MV-4-11 (cell line): ENCODE measurements at regions not wholly inside any gene's neighbourhood (a gene's known extent, or its start where the extent isn't known, plus 50 kb on each side); places are given as distances from the start of the nearest gene placed in this dataset.

ENCODE experiments used
- DNase-seq: peaks from one replicate; lab custom pipeline; 2025; lab: John Stamatoyannopoulos, UW

DNA sequence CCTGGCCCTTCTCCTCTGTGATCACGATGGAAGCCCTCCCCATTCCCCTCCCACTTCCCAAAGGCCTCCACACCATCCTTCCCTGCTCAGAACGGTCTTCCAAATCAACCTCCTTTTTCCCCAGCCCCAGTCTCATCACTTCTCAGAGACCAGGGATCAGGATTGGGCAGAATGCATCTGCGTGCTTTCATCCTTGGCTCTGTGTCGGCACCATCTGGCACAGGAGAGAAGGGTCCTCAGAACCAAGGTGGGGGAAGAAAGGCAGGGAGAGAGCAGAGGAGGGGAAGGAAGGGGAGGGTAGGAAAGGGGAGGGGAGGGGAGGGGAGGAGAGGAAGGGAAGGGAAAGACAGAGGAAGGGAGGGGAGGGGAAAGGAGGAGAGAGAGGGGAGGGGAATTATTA, 52.4 kb upstream of the FICD start:
- no peak for DNase-seq

DNA sequence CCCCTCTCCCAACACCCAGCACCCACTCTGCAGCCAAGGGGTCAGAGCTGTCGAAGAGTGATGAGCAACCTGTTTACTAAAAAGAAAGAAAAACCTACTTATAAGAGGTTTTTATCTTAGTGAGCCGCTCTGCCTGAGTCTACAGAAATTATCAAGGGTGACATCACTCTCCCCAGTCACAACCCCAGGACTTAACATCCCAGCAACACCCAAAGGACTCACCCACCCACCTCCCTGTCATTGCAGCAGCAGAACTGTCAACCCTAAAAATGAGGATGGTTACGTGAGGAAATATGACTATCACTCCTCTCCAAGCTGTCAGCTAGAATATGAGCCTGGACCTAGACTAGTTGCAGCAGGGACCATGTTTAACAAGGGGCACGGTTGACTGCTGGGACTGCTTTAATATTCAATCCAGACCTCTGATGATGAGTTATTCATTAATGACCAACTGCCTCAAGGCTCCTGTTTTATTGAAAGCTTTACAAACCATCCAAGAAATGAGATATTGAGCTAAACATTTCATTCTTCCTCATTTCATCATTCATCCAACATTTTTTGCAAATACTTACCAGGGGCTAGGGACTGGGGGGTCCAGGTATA, 53.9 kb upstream of the FICD start:
- DNase-seq = no peak

DNA sequence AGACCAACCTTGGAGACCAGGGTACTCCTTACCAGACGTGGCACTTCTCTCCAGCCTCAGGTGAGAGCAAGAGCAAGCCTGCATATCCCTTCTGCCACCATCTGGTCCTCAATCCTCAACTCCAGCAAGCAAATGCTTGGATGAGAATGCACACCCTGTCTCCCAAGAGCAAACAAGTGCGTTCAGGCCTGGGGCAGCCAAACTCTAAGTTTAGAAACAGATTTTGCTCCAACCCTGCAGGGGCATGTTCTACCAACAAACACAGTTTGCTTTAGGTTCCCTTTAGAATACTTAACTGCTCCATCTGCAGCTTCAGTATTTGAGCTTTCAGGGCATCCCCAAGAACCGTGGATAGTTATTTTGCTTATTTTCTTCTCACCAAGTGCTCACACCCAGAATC, 55.9 kb upstream of the FICD start:
- DNase-seq = no peak

DNA sequence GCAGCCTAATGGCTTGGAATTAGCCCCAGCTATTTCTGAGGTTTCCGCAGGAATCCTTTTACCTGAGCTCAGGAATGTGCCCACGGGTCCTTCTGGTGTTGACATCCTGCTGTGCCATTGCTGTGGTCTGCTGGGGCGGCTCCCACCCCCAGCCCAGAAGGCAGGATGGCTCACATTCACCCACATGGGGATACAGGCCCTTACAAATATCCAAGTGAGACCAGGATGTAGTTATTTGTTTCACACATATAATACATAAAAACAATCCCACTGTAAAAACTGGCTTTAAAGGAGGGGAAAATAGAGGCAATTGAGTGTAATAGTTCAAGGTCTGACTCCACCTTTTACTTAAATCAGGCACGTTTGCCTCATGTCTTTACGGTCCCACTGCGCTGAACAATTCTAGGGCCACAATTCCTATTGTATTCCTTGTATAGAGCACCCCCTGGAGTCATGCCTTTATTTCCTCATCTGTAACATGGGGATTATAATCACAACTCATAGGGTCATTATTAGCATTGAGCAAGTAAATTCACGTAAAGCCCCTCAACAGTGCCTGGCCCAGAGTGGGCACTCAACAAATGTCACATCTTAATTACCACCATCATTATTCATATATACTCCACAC, 57.2 kb upstream of the FICD start:
- DNase-seq = no peak

DNA sequence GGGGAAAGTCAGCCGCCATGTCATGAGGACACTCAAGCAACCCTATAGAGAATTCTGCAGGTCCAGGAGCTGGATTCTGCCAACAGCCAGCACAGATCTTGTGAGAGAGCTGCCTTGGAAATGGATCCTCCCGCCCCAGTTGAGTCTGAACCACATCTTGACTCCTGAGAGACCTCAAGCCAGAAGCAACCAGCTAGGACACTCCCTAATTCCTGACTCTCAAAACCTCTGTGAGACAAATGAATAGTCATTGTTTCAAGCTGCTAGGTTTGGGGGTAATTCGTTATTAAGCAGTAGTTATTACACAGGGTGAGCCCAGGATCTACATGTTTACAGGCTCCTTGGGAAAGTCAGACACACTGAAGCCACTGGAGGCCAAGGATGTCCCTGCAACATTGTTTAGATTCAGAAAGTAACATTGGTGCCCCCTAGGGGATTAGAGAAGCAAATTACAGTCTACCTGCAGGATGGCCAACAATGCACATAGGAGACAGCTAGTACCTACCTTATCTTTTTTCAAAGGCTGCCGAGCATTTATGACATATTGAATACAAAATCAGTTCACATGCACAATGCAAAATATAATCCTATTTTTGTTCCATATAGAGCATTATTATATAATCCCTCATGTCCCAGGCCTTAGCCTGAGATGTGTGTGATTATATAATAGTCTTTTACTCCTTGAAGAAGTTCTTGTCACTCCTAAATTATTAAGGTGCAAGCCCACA, 57.9 kb upstream of the FICD start:
- DNase-seq = peak; percentile 66

DNA sequence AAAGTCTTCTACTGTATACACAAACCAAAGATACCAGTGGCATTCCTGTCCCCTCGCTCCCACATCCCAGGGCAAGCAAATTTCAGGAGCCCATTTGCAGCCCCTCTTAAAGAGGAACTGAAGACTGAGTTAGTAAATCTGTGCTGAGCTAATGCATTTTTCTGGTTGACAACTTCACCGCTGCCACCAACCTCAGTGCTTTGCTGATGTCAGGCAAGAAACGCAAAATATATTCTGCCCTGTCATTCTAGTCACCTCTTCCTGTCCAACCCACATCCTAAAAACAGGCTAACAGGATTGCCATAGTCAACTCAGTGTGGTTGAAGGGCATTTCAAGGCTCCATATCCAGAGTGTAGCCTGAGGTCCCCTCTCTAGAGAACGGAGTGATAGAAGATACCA, 59.4 kb upstream of the FICD start:
- DNase-seq = peak; percentile 61

DNA sequence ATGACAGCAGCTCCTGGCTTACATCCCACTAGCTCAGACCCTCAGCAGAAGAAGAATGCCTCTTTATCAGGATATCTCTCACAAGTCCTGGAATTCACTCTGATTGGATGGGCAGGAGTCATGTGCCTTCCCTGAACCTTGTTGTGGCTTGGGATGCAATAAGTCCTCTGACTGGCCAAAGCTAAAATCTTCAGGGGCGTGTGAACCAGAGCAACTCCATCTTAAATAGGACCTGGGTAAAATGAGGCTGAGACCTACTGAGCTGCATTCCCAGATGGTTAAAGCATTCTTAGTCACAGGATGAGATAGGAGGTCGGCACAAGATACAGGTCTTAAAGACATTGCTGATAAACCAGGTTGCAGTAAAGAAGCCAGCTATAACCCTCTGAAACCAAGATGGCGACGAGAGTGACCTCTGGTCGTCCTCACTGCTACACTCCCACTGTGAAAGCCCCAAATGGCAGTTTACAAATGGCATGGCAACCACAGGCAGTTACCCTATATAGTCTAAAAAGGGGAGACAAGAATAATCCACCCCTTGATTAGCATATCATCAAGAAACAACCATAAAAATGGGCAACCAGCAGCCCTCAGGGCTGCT, 60.4 kb upstream of the FICD start:
- no peak for DNase-seq

DNA sequence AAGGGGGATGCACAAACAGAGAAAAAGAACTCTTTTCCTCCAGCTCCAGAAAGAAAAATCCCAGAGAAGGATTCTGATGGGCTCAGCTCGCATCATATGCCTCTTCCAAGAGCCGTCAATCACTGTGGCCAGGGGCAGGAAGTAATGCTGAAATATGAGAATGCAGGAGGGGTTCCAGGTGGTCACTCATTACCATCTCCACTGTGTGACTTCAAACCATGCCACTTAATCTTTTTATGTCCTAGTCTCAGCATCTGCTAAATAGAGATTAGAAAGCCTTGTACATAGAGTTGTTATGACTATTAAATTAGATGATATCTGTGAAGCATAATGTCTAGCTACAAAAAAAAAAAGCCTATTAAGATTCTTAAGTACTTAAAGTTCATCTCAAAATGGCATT, 65.6 kb upstream of the FICD start:
- no peak for DNase-seq

DNA sequence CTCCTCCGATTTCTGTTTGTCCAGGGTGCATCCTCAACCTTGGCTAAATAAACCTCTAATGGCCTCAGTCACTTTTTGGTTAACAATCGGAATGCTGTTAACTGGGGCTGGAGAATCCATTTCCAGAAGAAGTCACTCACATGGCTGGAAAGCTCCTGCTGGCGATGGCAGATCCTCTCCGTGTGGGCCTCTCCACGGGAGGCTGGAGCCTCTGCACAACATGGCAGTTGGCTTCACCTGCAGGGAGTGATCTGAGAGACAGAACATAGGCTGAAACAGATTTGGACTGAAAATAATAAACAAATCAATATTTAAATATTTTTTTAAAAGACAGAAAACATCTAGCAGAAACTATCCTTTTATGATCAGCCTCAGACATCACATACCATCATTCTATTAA, 66.8 kb upstream of the FICD start:
- DNase-seq = no peak

DNA sequence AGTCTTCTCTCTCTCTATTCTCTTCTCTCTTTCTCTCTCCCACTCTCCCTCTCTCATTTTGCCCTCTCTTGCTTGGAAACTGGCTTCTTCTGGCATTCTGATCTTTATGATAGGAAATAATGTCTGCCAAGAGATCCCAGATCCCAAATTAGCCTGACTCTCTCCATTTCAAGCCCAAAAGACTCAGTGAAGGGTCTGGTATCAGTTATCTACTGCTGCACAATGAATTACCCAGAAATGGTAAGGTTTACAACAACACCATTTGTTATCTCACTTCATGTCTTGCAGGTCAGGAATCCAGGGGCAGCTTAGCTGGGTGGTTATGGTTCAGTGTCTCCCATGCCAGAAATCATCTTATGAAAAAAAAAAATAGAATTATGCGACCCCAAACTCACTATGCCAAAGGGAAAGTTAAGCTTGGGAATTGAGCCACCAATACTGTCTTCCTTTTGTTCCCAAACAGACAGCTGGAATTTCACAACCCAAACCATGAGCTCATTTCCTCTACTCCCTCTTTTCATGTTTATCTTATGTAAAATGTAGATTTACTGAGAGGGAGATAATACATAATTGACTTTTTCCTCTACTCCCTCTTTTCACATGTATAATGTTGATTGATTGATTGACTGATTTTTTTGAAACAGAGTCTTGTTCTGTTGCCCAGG, 67.8 kb upstream of the FICD start:
- DNase-seq = no peak

DNA sequence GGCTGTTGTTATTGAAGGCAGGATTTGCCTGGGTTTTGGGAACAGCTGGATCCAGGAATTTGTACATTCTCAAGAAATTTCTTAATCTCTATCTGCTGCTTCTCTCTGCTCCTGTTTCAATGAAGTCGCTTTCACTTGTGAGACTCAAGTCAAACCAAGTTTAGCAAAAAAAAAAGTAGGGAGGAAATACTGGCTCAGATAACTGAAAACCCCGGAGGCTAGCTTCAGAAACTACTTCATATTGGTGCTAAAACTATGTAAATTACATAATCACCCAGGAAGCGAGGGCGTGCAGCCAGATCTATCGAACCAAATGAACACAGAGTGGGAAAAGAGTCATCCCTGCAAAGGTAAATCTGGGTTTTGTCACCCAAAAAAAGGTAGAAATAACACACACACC, 68.3 kb upstream of the FICD start:
- DNase-seq = no peak

DNA sequence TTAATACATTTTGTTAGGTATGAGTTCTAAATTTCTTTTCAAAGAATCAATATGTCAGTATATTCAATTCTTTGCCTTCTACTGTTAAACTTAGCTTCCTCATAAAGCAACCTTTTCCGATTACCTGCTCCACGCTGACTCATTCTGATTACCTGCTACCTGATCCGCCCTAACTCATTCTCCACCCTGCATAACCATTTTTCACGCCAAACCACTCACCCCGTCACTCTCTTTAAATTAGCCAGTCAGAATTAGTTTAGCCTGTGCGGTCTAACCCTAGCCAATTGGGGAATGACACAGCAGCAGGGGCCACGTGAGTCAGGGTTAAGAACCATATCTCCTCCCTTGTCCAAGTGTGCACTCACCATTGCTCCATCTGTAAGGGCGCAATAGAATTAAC, 72.2 kb upstream of the FICD start:
- no peak for DNase-seq

DNA sequence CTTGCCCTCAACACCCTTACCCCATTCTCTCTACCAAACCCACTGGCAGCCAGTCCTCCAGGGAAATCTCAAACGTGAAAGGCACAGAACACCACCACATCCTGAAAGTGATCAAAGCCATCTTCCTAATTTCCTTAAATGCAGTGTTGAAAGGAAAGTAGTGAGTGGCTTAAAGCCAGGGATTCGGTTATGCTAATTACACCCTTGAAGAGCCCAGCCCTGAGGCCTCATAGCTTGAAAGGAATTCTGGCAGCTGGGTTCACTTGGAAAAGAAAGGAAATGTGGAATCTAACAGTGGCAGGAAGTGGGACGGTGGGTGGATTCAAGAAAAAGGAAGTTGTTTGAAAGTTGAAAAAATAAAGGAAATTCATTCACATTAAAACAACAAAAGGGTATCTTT, 73.0 kb upstream of the FICD start:
- DNase-seq = no peak

DNA sequence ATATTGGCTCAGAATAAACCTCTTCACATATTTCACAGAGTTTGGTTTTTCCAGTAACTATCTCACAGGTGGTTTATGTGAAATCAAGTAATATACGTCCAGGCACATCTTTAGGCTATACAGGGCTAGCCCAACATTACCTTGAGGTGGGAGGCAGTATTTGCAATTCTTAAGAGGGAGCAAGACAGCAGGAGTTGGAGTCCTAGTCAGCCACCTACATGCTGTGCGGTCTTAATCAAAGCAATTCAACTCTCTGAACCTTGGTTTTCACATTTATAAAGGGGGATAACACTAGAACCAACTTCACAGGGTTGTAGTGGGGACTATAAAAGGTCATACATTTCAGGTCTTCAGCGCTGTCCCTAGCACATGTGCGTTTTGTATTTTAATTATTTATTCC, 73.5 kb upstream of the FICD start:
- no peak for DNase-seq

DNA sequence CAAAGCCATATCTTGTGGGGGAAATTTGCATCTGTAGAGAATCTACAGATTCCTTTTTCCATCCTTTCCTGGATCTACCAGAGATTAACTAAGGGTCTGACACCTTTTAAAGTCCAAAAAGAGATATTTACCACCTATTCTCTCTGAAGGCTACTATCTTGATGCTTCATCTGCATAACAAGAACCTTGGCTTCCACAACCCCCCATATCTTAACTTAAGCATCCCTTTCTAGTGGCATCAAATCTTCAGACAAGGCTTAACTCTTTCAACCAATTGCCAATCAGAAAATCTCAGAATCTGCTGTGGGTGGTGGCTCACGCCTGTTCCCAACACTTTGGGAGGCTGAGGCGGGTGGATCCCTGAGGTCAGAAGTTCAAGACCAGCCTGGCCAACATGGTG, 74.3 kb upstream of the FICD start:
- no peak for DNase-seq

DNA sequence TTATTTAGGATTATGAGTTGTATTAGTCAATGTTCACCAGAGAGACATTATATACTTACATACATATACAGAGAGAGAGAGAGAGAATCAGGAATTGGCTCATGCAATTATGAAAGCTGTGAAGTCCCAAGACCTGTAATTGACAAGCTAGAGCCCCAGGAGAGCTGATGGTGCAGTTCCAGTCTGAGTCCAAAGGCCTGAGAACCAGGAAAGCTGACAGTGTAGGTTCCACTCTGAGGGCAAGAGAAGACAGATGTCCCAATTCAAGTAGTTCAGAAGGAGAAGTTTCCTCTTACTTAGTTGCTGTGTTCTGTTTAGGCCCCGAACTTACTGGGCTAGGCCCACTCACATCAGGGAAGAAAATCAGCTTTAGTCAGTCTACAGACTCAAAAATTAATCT, 76.4 kb upstream of the FICD start:
- no peak for DNase-seq

DNA sequence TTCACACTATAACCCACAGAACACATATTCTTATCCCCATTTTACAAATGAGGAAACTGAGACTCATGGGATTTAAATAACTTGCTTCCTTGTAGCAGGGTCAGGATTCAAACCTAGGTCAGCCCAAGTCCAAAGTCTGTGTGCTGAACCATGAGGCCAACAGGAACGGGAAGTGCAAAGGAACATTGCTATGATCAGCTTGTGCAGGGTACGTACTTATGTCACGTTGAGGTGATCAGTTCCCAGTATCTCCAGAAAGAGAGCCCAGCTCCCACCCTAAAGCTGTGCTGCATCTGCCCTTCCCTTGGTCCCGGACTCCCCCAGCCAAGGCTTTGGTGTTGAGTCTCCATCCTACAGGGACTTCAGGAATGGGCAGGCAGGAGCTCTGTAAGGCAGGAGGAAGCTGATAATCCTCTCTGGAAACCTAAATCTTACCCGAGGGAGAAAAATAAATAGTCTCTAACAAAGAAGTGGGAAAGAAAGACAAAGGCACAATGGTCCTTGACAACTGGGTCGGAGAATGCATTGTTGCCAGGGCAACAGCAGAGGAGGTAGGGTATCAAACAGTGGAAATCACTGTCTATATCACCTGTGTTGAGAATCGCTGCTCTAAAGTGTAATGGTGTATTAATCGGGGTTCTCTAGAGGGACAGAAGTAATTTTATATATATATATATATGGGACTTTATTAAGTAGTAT, 82.5 kb upstream of the FICD start:
- no peak for DNase-seq

DNA sequence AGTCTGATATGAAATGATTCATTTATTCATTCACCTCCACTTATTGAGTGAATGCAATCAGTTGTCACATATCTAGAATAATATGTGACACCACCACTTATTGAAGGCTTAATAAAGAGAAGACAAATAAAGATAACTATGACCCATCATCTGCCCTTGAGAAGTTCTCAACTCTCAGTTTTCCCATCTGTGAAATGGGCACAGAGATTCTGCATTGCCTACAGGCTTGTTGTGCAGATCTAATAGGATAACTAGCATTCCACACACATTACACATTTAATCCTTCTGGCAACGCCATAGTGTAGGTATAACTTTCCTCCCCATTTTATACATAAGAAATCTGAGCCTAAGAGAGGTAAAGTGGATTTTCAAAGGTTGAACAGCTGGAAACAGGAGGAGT, 84.2 kb upstream of the FICD start:
- no peak for DNase-seq

DNA sequence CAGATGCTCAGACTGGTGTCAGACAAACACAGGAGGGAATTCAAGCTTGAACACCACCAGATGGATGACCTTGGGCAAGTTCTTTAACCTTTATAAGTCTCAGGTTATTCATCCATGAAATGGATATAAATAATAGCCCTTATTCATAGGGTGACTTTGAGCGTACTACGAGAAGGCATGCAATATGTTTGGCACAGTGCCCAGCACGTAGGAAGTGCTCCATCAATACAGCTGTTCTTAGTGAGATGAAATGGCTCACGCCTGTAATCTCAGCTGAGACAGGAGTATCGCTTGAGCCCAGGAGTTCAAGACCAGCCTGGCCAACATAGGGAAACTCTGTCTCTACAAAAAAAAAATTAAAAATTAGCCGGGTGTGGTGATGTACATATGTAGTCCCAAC, 84.8 kb upstream of the FICD start:
- DNase-seq = no peak

DNA sequence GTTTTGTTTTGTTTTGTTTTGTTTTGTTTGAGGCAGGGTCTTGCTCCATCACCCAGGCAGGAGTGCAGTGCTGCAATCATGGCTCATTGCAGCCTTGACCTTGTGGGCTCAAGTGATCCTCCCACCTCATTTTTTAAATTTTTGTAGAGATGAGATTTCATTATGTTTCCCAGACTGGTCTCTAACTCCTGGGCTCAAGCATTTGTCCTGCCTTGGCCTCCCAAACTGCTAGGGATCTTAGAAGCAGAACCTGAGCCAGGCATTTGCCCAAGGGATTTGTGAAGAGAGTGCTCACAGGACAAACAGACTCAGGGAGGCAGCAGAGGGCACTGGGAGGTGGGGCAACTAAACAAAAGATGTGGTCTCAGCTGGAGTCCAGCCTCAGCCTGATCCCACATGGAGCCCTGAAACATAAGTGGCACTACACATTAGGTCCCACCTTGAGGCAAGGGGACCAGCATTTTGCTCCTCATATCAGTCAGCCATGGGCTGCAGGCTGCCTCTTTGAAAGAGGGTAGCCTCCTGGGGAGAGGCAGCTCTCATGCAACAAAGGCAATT, 86.2 kb upstream of the CMKLR1 start:
- DNase-seq = no peak

DNA sequence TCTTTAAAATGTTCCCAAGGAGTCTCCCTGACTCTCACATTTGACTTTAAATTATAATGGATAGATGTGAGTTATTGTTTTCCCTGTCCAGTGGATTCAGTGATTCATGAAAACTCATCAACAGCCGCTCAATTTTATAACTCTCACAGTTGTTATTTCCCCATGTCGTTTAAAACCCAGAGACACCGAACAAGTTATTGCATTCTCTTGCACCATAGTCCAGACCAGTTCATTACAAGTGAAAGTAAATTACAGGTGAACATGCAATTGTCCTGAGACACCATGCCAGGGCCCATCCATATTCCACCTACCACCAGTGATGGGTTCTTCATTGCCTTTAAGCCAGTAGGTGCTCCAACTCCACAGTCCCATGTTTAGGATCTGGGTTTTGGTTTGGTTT, 85.7 kb upstream of the CMKLR1 start:
- DNase-seq = no peak

DNA sequence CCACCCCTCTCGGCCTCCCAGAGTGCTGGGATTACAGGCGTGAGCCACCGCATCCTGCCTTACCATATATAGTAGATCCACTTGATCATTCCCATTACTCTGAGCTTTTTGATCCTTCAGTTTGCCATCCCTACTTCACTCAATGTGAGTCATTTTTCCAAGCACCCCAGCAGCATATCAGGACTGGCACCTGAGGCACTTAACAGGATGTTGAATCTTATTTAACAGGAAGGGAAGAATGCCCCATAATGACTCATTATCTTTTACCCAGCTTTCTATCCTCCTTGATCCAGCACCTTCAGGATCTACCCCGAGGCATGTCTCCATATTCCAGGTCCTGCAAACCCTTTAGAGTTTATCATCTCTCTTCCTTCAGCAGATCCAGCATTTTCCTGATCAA, 84.9 kb upstream of the CMKLR1 start:
- no peak for DNase-seq
